Erythroblast (primary cell): ENCODE measurements at regions not wholly inside any gene's neighbourhood (a gene's known extent, or its start where the extent isn't known, plus 50 kb on each side); places are given as distances from the start of the nearest gene placed in this dataset.

ENCODE experiments used
- GATA1 ChIP-seq: IDR thresholded peaks from 2 replicates; pipeline ENCODE4 v1.6.1; 2011; ENCODE audit warnings: low read depth, mild to moderate bottlenecking, control low read depth, low read length, moderate library complexity
- POLR2A ChIP-seq: IDR thresholded peaks from 2 replicates; pipeline ENCODE4 v1.6.1; 2011; ENCODE audit warnings: mild to moderate bottlenecking, low read length

GRCh38 chr13:110797230-110797877, 83.9 kb downstream of the ING1 start:
- TF ChIP-seq POLR2A (no peak), GATA1 (no peak)
